ENCODE measurements at regions not wholly inside any gene's neighbourhood (a gene's known extent, or its start where the extent isn't known, plus 50 kb on each side); places are given as distances from the start of the nearest gene placed in this dataset.

DNA sequence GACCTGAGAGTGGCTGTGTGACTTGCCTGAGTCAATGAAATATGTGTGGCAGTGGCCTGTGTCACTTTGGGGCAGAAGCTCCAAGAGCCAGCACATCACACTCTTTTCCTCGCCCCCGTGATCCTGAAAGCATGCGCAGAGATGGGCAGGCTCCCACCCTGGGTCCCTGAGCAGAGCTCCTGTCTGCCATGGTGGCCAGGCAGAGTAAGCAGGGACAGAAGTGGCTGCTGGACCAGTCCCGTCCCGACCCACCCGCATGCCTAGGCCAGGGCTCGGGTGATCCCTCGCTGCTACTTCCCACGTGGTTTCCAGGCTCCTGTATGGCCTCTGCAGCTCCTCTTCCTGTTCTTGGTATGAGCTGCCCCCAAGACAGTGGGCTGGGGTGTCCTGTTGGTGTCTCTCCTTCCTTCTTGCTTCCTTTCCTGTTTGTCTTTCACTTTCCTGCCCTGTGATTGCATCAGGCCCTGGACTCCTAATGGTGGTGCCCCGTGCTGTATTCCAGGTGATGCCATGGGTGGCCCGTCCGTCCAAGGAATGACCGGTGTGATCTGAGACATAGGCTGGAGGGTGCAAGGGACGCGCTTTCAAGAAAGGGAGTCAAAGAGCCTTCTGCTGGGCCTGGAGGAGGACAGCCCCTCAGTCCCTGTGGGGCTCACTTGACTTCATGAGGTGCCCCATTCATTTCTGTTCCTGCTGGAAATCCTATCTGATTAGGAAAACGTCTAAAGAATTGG, 71.4 kb upstream of the SHH start:
- TF ChIP-seq, protein P1, sequence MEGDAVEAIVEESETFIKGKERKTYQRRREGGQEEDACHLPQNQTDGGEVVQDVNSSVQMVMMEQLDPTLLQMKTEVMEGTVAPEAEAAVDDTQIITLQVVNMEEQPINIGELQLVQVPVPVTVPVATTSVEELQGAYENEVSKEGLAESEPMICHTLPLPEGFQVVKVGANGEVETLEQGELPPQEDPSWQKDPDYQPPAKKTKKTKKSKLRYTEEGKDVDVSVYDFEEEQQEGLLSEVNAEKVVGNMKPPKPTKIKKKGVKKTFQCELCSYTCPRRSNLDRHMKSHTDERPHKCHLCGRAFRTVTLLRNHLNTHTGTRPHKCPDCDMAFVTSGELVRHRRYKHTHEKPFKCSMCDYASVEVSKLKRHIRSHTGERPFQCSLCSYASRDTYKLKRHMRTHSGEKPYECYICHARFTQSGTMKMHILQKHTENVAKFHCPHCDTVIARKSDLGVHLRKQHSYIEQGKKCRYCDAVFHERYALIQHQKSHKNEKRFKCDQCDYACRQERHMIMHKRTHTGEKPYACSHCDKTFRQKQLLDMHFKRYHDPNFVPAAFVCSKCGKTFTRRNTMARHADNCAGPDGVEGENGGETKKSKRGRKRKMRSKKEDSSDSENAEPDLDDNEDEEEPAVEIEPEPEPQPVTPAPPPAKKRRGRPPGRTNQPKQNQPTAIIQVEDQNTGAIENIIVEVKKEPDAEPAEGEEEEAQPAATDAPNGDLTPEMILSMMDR (conservative IDR thresholded peaks at IDR 0.05; ENCODE audit: low read depth, low read length), result no peak
- no peak for TF ChIP-seq RCOR1 (IDR thresholded peaks at IDR 0.05; ENCODE audit: insufficient replicate concordance, low read length)
- no peak for TF ChIP-seq POLR2A (IDR thresholded peaks at IDR 0.05; ENCODE audit: low read depth, low read length)
- TF ChIP-seq RAD21 (IDR thresholded peaks at IDR 0.05; ENCODE audit: low read length), result no peak
- no peak for TF ChIP-seq RFX5 (IDR thresholded peaks at IDR 0.05; ENCODE audit: low read depth, low read length)
- TF ChIP-seq, protein P2, sequence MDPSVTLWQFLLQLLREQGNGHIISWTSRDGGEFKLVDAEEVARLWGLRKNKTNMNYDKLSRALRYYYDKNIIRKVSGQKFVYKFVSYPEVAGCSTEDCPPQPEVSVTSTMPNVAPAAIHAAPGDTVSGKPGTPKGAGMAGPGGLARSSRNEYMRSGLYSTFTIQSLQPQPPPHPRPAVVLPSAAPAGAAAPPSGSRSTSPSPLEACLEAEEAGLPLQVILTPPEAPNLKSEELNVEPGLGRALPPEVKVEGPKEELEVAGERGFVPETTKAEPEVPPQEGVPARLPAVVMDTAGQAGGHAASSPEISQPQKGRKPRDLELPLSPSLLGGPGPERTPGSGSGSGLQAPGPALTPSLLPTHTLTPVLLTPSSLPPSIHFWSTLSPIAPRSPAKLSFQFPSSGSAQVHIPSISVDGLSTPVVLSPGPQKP (IDR thresholded peaks at IDR 0.05; ENCODE audit: borderline replicate concordance, low read depth, low read length), result no peak
- no peak for TF ChIP-seq MAZ (IDR thresholded peaks at IDR 0.05; ENCODE audit: borderline replicate concordance, low read depth, low read length)
- no peak for TF ChIP-seq CEBPB (IDR thresholded peaks at IDR 0.05; ENCODE audit: low read depth, low read length)
- TF ChIP-seq BHLHE40 (IDR thresholded peaks at IDR 0.05; ENCODE audit: low read depth, low read length), result no peak
- no peak for TF ChIP-seq MAFK (IDR thresholded peaks at IDR 0.05; ENCODE audit: low read depth, low read length)
